ENCODE measurements at regions not wholly inside any gene's neighbourhood (a gene's known extent, or its start where the extent isn't known, plus 50 kb on each side); places are given as distances from the start of the nearest gene placed in this dataset.
"Not testable (repeated sequence)": the region's sequence is repeated elsewhere in the genome, so short reads cannot be mapped to it uniquely, and the experiment has no call there.

GRCh38 chr5:135154961-135155360, 120.9 kb upstream of the PITX1 start:
- no peak for DNase-seq

DNA sequence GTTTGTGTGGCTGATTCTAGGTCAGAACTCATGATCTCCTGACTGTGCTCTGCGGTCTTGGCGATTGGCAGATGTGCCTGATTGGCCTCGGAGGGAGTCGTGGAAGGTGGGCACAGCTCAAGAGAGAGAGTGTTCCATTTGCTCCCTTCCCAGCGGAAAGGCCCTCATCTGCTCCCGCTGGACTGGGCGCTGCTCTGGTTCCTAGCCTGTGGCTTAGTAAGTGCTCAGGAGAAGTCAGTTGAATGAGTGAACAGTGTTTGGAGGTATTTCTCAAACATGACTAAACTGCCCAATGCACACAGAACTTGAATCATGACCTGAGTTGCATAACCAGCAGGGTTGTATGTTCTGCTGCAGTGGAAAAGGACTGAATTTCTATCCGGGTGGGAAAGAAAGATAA, 120.2 kb upstream of the PITX1 start:
- no peak for DNase-seq

DNA sequence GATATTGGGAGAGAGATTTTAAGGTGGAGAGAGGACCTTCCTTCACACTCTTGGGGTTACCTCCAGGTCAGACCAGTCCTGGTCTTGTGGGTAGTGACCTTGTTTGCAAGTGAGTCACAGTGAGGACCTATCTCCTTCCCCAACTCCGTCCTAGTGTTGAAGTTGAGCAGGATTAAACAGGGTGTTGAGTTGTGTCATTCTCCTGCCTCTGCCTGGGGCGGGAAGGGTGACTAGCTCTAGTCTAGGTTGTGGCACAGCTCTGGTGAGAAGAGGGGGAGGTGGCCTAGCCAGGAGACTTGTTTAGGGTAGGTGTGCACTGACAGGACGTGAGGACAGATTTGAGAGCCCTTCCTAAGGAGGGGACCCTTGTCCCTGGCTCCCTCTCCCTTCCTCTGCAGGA, 119.6 kb upstream of the PITX1 start:
- no peak for DNase-seq

GRCh38 chr5:135153259-135153658, 119.2 kb upstream of the PITX1 start:
- no peak for DNase-seq

DNA sequence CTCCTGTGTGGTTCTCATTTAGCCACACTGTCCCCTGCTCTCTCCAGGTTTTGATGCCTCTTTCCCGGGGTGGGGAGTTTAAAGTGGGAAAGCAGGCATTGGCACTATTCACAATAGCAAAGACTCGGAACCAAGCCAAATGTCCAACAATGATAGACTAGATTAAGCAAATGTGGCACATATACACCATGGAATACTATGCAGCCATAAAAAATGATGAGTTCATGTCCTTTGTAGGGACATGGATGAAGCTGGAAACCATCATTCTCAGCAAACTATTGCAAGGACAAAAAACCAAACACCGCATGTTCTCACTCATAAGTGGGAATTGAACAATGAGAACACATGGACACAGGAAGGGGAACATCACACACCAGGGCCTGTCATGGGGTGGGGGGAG, 117.6 kb upstream of the PITX1 start:
- not testable (repeated sequence) for DNase-seq

- no peak for DNase-seq
These were observed 117.2 kb upstream of the PITX1 start for GRCh38 chr5:135151256-135151655.

- no peak for DNase-seq
These were observed 116.7 kb upstream of the PITX1 start for GRCh38 chr5:135150767-135151166.

DNA sequence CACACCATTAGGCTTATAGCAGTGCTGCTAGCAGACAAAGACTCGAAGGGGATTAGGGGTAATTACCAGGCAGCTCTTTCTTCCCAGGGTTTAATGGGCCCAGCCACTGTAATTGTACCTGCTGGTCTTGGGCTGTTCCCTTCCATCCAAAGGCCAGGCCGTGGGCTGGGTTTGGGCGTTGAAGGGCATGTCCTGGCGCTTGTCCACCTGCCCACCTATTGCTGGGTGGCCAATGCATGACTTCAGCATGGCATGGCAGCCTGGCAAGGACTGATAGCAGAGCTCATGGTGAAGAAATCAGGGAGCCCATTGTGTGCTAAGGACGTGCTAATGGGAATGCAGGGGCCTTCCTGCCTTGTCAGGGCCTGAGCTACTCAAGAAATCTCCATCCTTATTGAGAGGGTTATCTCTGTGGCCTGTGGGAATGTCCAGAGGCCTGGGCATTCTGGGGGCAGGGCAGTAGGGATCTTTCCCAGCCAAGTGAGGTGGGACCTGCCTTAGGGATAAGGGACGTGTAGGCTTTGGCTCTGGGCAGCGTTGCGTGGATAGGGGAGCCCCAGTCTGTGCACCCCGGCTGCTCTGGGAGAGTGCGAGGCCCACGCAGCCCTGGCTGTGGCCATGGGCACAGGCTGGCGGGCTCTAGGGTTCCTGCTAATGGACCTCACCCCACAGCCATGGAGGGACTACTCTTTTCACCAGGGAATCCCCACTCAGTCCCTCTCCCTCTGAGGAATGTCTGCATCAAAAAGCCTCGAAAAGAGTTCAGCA, 116.1 kb upstream of the PITX1 start:
- DNase-seq = no peak

- DNase-seq = no peak
These were observed 115.4 kb upstream of the PITX1 start for GRCh38 chr5:135149229-135149955.

GRCh38 chr5:135147294-135148090, 113.5 kb upstream of the PITX1 start:
- no peak for DNase-seq

DNA sequence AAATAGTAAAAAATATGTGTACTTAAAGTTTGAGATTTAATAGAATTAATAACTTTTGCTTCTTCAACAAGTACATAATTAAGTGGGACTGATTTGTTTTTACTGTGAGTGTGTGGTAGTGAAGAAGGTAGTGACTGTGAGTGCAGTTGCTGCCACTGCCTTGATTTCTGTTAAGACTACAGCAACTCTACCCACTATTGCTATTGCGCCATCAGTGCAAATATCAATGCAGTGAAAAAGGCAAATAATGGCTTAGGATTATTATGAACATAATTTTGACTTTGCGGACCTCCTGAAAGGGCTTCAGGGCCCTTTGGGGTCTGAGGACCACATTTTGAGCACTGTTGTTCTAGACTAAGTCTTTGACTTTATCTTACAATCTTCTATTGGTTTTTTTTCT, 112.0 kb upstream of the PITX1 start:
- no peak for DNase-seq

DNA sequence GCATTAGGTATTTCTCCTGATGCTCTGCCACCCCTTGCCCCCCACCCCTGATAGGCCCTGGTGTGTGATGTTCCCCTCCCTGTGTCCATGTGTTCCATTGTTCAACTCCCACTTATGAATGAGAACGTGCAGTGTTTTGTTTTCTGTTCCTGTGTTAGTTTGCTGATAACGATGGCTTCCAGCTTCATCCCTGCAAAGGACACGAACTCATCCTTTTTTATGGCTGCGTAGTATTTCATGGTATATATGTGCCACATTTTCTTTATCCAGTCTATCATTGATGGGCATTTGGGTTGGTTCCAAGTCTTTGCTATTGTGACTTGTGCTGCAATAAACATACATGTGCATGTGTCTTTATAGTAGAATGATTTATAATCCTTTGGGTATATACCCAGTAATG, 109.7 kb upstream of the PITX1 start:
- not testable (repeated sequence) for DNase-seq

DNA sequence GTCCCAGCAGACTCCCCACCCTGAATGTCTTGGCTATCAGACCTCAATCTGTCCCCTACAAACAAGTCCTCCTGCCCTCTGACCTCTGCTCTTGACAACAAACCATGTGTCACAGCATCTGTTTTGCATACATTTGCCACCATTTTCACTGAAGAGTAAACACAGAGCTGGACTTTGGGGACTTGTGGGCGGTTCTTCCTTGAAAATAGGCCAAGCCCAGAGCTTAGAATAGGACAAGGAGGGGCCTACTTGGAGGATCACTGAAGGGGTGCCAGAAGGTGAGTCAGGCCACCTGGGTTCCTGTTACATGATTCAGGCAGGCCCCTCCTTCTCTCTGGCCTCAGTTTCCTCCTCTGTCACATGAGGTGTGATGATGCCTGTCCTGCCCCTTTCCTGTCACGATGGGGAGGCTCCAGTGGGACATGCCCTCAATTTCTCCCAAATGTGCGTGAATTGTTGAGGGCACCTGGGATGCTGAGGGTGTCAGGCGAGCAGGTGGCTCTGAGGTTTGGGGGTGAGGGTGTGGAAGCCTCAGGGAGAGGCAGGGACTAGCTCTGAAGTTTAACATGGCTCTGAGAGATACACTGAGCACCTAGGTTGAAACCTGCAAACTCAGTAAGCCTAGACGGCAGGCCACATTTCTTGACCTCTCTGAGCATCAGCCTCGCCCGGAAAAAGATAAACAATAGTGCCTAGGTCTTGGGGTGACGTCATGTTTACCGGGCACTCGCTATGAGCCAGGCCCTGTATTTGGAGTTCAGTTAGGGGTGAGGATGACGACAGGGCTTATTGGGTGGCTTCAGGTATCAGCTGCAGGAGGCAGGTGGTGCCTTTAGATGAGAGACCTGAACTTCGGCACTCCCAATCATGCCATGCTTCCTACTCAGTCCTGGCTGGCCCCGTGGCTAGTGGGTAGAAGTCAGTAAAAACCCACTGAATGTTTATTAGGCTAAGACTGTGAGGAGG, 107.6 kb upstream of the PITX1 start:
- DNase-seq = no peak

- DNase-seq = no peak
These were observed 106.6 kb upstream of the PITX1 start for GRCh38 chr5:135140446-135141204.

- DNase-seq = no peak
These were observed 105.5 kb upstream of the PITX1 start for GRCh38 chr5:135139381-135140134.

- DNase-seq = no peak
These were observed 104.3 kb upstream of the PITX1 start for GRCh38 chr5:135138116-135138850.

- no peak for DNase-seq
These were observed 103.3 kb upstream of the PITX1 start for GRCh38 chr5:135137146-135137915.

DNA sequence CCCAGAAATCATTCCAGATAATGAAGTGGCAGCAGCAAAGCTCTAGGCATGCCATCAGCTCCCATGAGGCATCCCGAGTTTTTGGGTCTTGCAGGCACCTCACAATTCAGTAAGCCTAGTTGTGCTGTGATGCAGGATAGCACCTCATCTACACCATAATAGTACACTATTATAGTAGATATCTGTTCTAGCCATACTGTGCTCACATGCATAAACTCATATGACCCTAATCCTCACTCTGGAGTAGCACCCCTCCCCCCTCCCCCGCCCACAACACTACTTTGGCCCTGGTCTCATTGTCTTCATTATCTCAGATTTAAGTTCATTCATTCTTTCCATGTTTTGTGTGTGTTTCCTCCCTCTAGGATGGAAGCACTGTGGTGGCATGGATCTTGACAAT, 102.5 kb upstream of the PITX1 start:
- no peak for DNase-seq

- DNase-seq = no peak
These were observed 101.7 kb upstream of the PITX1 start for GRCh38 chr5:135135530-135136226.

Measured in stimulated activated CD4-positive, alpha-beta T cell treated with anti-CD3 and anti-CD28 coated beads, Interleukin-4, amount 100 ng/mL, for 1 hour (primary cell).